ENCODE measurements at regions not wholly inside any gene's neighbourhood (a gene's known extent, or its start where the extent isn't known, plus 50 kb on each side); places are given as distances from the start of the nearest gene placed in this dataset.

GRCh38 chr3:153246331-153246730, 84.3 kb downstream of the RAP2B start:
- TF ChIP-seq POLR2AphosphoS5 (IDR thresholded peaks at IDR 0.05; ENCODE audit: borderline replicate concordance, low read depth, low read length), result no peak
- no peak for TF ChIP-seq EZH2 (IDR thresholded peaks at IDR 0.05)

All from SK-N-MC (cell line).